ENCODE measurements at regions not wholly inside any gene's neighbourhood (a gene's known extent, or its start where the extent isn't known, plus 50 kb on each side); places are given as distances from the start of the nearest gene placed in this dataset.
"Not testable (repeated sequence)": the region's sequence is repeated elsewhere in the genome, so short reads cannot be mapped to it uniquely, and the experiment has no call there.

- DNase-seq = no peak
These were observed 233.5 kb downstream of the TUBA3C start for GRCh38 chr13:18948012-18948663.

GRCh38 chr13:18947376-18947977, 234.1 kb downstream of the TUBA3C start:
- DNase-seq = no peak

- DNase-seq = no peak
These were observed 234.9 kb downstream of the TUBA3C start for GRCh38 chr13:18946738-18947137.

- no peak for DNase-seq
These were observed 237.0 kb downstream of the TUBA3C start for GRCh38 chr13:18944501-18945068.

- DNase-seq = no peak
These were observed 237.8 kb downstream of the TUBA3C start for GRCh38 chr13:18943721-18944391.

- DNase-seq = no peak
These were observed 238.4 kb downstream of the TUBA3C start for GRCh38 chr13:18943273-18943672.

- no peak for DNase-seq
These were observed 245.5 kb downstream of the TUBA3C start for GRCh38 chr13:18936104-18936503.

- no peak for DNase-seq
These were observed 260.6 kb downstream of the TUBA3C start for GRCh38 chr13:18921063-18921462.

- not testable (repeated sequence) for DNase-seq
These were observed 276.5 kb downstream of the TUBA3C start for GRCh38 chr13:18905096-18905495.

GRCh38 chr13:18895411-18895810, 286.2 kb downstream of the TUBA3C start:
- not testable (repeated sequence) for DNase-seq

GRCh38 chr13:18891242-18891641, 290.4 kb downstream of the TUBA3C start:
- DNase-seq = not testable (repeated sequence)

GRCh38 chr13:18874875-18875789, 306.5 kb downstream of the TUBA3C start:
- not testable (repeated sequence) for DNase-seq

- DNase-seq = not testable (repeated sequence)
These were observed 311.1 kb downstream of the TUBA3C start for GRCh38 chr13:18870557-18870956.

- not testable (repeated sequence) for DNase-seq
These were observed 312.3 kb downstream of the TUBA3C start for GRCh38 chr13:18869365-18869764.

- DNase-seq = not testable (repeated sequence)
These were observed 343.5 kb downstream of the TUBA3C start for GRCh38 chr13:18837986-18838629.

- not testable (repeated sequence) for DNase-seq
These were observed 344.4 kb downstream of the TUBA3C start for GRCh38 chr13:18837179-18837745.

GRCh38 chr13:18836371-18837178, 345.0 kb downstream of the TUBA3C start:
- DNase-seq = not testable (repeated sequence)

- not testable (repeated sequence) for DNase-seq
These were observed 345.9 kb downstream of the TUBA3C start for GRCh38 chr13:18835754-18836153.

- not testable (repeated sequence) for DNase-seq
These were observed 356.9 kb downstream of the TUBA3C start for GRCh38 chr13:18824678-18825077.
